ENCODE measurements at regions not wholly inside any gene's neighbourhood (a gene's known extent, or its start where the extent isn't known, plus 50 kb on each side); places are given as distances from the start of the nearest gene placed in this dataset.

- POLR2A ChIA-PET: no interaction called here
- no peak for DNase-seq (ENCODE audit: low read depth, low spot score)
- no peak for TF ChIP-seq CTCF (IDR thresholded peaks at IDR 0.05; ENCODE audit: insufficient read depth, low read length, missing control alignments)
- CTCF ChIA-PET: no interaction called here
- no peak overlapping the region for H3K4me3 ChIP-seq (ENCODE audit: low read depth, low read length)
Observed at GRCh38 chr5:2391566-2391965, 359.9 kb downstream of the IRX2 start.

DNA sequence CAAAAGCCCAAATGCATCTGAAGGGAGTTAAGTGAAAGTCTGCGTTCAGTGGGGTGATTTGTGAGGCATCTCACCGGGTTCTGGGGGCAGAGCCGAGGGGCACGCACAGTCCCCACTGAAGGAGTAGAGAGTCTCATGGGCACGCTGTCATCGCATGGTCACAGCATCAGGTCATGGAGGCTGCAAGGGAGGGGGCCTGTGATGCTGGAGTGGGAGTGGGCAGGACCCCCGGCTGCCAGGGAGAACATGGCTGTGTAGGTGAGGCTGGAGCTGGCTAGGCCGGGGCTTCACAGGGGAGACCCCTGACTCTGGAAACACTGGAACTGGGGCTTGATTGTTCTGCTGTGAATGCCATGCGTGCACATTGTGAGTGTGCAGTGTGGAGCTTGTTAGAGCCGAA is 360.5 kb downstream of the IRX2 start:
- no peak overlapping the region for H3K4me3 ChIP-seq (ENCODE audit: low read depth, low read length)
- no peak for DNase-seq (ENCODE audit: low read depth, low spot score)
- no peak for TF ChIP-seq CTCF (IDR thresholded peaks at IDR 0.05; ENCODE audit: insufficient read depth, low read length, missing control alignments)
- POLR2A ChIA-PET: no interaction called here
- CTCF ChIA-PET: no interaction called here

- no peak for TF ChIP-seq CTCF (IDR thresholded peaks at IDR 0.05; ENCODE audit: insufficient read depth, low read length, missing control alignments)
- POLR2A ChIA-PET: no interaction called here
- CTCF ChIA-PET: no interaction called here
- DNase-seq (ENCODE audit: low read depth, low spot score): no peak
- no peak overlapping the region for H3K4me3 ChIP-seq (ENCODE audit: low read depth, low read length)
Observed at GRCh38 chr5:2388571-2388970, 362.9 kb downstream of the IRX2 start.

GRCh38 chr5:2387634-2388325 is 363.7 kb downstream of the IRX2 start:
- no peak for TF ChIP-seq CTCF (IDR thresholded peaks at IDR 0.05; ENCODE audit: insufficient read depth, low read length, missing control alignments)
- CTCF ChIA-PET: no interaction called here
- DNase-seq (ENCODE audit: low read depth, low spot score): no peak
- H3K4me3 ChIP-seq (ENCODE audit: low read depth, low read length): no peak overlapping the region
- POLR2A ChIA-PET: no interaction called here

DNA sequence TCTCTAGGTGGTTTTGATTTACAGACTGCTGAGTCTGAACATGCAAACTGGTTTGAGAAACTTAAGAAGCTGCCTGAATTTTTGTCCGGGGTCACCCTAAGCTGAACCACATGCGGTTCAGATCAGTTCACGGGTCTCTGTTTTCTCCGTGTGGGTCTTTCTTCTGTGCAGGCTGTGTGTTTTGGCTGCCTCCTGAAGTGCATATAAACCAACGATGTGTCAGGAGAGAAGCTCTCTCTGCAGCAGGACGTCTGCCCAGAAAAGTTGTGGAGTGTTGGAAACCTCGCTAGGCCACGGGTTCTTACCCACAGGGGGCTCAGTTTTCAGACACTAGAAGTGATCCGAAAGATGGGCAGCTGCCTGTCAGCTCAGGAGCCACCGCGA is 364.2 kb downstream of the IRX2 start:
- CTCF ChIA-PET: no interaction called here
- no peak overlapping the region for H3K4me3 ChIP-seq (ENCODE audit: low read depth, low read length)
- no peak for TF ChIP-seq CTCF (IDR thresholded peaks at IDR 0.05; ENCODE audit: insufficient read depth, low read length, missing control alignments)
- POLR2A ChIA-PET: no interaction called here
- no peak for DNase-seq (ENCODE audit: low read depth, low spot score)

GRCh38 chr5:2385818-2386217 is 365.7 kb downstream of the IRX2 start:
- ChIA-PET CTCF (no interaction called here), POLR2A (no interaction called here)
- no peak for DNase-seq (ENCODE audit: low read depth, low spot score)
- H3K4me3 ChIP-seq (ENCODE audit: low read depth, low read length): no peak overlapping the region
- no peak for TF ChIP-seq CTCF (IDR thresholded peaks at IDR 0.05; ENCODE audit: insufficient read depth, low read length, missing control alignments)
